ENCODE measurements at regions not wholly inside any gene's neighbourhood (a gene's known extent, or its start where the extent isn't known, plus 50 kb on each side); places are given as distances from the start of the nearest gene placed in this dataset.

- no peak for TF ChIP-seq CTCF (IDR thresholded peaks at IDR 0.05; ENCODE audit: borderline replicate concordance, insufficient read depth, low read depth, low read length)
- no peak overlapping the region for H3K4me3 ChIP-seq (ENCODE audit: low read depth, low read length)
These were observed 92.6 kb upstream of the MAP1LC3B2 start for GRCh38 chr12:116466536-116466935.

GRCh38 chr12:116469344-116469743 lies 89.8 kb upstream of the MAP1LC3B2 start:
- no peak for TF ChIP-seq CTCF (IDR thresholded peaks at IDR 0.05; ENCODE audit: borderline replicate concordance, insufficient read depth, low read depth, low read length)
- no peak overlapping the region for H3K4me3 ChIP-seq (ENCODE audit: low read depth, low read length)

GRCh38 chr12:116471544-116471943 lies 87.6 kb upstream of the MAP1LC3B2 start:
- TF ChIP-seq CTCF (IDR thresholded peaks at IDR 0.05; ENCODE audit: borderline replicate concordance, insufficient read depth, low read depth, low read length) = no peak
- no peak overlapping the region for H3K4me3 ChIP-seq (ENCODE audit: low read depth, low read length)

- no peak for TF ChIP-seq CTCF (IDR thresholded peaks at IDR 0.05; ENCODE audit: borderline replicate concordance, insufficient read depth, low read depth, low read length)
- no peak overlapping the region for H3K4me3 ChIP-seq (ENCODE audit: low read depth, low read length)
These were observed 87.0 kb upstream of the MAP1LC3B2 start for GRCh38 chr12:116472193-116472592.

DNA sequence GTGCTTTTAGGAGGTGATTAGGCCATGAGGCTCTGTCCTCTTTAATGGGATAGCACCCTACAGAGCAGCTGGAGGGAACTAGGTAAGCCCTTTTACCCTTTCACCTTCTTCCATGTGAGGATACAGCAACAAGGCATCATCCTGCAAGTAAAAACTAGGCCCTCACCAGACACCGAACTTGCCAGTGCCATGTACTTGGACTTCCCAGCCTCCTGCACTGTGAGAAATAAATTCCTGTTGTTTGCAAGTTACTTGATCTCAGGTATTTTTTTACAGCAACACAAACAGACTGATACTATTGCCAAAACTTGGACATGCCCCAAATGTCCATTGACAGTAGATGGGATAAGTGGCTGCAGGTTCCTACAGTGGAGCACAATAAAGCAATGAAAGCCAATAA lies 85.8 kb upstream of the MAP1LC3B2 start:
- H3K4me3 ChIP-seq (ENCODE audit: low read depth, low read length) = no peak overlapping the region

DNA sequence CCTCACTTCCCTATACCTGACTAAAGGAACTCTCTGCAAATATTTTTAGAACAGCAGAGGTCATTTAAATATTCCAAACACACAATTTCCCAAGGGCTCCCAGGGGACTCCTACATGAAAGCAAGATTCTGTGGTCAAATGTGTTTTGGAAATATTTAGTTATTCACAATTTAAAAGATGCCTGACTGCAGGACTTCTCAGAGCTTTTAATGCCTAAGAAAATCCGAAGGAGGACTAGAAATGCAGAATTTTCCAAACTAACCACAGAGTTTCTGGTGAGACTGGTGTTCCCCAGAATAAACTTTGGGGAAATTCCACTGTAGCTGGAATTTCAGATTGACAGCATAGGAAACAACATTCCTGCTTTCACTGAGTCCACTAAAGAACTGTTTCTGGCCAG lies 84.8 kb upstream of the MAP1LC3B2 start:
- no peak for TF ChIP-seq CTCF (IDR thresholded peaks at IDR 0.05; ENCODE audit: borderline replicate concordance, insufficient read depth, low read depth, low read length)

More for the DNA sequence above, 85.8 kb upstream of the MAP1LC3B2 start:
- TF ChIP-seq CTCF (IDR thresholded peaks at IDR 0.05; ENCODE audit: borderline replicate concordance, insufficient read depth, low read depth, low read length) = no peak

DNA sequence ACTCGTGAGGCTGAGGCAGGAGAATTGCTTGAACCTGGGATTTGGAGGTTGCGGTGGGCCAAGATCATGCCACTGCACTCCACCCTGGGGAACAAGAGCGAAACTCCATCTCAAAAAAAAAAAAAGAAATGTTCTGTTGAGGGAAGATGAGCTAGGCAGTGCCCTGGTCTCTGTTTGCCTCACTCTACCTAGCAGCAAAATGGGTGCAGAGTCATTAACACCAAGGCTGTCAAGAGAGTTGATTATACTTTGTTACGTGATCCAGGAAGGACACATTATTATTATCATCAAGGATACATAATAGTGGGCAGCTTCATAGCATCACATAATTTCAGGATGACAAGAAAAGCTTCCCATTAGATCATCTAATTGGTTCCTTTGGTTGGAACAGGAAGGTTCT lies 84.3 kb upstream of the MAP1LC3B2 start:
- H3K4me3 ChIP-seq (ENCODE audit: low read depth, low read length) = no peak overlapping the region
- no peak for TF ChIP-seq CTCF (IDR thresholded peaks at IDR 0.05; ENCODE audit: borderline replicate concordance, insufficient read depth, low read depth, low read length)

More for the DNA sequence above, 84.8 kb upstream of the MAP1LC3B2 start:
- H3K4me3 ChIP-seq (ENCODE audit: low read depth, low read length) = no peak overlapping the region

Data from GM12875 (cell line).